HG02798 (cell line): ENCODE measurements at regions not wholly inside any gene's neighbourhood (a gene's known extent, or its start where the extent isn't known, plus 50 kb on each side); places are given as distances from the start of the nearest gene placed in this dataset.

Source experiments
- ATAC-seq: cut with Tn5 transposase; IDR thresholded peaks from one replicate; pipeline ENCODE4 v1.9.1; 2021; ENCODE audit warnings: mild to moderate bottlenecking; ENCODE audit not compliant: unreplicated experiment, poor library complexity

DNA sequence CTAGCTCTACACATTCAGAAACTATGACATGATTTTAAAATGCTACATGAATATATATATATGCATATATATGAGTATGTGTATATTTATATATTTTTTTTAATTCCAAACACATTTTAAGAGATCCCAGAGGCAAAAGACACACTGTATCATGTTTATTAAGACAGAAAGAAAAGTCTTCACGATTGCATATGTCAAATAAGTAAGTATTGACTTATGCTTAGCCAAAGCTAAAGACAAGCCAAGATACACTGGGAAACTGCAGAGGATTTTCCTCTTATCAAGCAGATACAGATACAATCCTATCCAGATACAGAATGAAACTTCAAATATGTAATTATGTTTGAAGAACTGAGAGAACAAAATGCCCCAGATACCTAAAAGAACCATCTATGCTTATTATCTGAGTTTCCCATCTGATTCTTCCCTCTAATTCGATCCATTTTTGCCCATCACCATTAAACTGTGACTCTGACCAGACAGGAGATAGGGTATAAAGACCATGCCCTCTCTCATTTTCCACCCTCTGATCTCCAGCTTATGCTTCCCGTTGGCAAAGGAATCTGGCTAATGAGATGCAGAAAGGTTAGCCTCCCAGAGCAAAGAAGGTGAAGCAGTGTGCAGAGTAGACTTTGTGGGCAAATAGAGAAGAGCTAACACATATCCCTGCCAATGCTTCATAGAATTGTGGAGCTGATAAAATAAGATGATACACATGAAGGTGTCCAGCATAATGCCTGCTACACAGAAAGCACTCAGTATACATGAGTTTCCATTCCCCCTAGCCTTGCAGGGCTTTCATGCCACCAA is 131.0 kb upstream of the TARS1 start:
- ATAC-seq = no peak

DNA sequence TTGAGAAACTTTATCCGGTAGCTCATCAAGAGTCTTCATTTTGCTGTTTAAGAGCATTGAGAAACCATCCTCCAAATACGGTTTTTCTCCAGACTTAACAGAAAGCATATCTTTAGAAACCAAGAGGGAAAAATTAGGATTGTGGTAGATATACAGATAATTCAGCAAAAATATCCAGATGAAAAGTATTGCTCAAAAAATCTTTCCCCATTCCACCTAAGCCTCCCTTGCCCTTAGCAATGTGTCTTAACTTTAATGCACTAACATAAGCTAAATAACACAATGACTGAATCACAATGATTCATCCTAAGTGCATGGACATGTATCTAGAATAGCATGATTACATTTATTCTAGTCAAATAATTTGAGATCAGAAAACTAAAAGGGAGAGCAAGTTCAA is 130.3 kb upstream of the TARS1 start:
- ATAC-seq = no peak

DNA sequence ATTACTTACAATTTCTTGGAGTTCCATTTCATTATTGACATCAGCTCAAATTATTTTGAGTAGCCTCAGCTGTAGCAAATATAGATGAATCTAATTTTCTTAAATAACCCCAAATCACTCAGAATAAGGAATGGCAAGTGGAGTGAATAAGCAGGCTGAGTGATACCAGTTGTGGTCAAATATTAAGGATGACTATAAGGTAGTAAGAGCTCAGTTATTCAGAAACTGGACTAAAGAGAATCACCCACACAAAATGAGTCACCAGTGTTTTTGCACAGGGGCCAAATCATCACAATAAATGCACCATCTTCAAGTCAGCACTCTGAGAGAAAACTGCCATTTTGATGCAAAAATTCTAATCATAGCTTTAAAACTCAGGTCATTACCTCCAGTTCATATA is 128.9 kb upstream of the TARS1 start:
- ATAC-seq = no peak

DNA sequence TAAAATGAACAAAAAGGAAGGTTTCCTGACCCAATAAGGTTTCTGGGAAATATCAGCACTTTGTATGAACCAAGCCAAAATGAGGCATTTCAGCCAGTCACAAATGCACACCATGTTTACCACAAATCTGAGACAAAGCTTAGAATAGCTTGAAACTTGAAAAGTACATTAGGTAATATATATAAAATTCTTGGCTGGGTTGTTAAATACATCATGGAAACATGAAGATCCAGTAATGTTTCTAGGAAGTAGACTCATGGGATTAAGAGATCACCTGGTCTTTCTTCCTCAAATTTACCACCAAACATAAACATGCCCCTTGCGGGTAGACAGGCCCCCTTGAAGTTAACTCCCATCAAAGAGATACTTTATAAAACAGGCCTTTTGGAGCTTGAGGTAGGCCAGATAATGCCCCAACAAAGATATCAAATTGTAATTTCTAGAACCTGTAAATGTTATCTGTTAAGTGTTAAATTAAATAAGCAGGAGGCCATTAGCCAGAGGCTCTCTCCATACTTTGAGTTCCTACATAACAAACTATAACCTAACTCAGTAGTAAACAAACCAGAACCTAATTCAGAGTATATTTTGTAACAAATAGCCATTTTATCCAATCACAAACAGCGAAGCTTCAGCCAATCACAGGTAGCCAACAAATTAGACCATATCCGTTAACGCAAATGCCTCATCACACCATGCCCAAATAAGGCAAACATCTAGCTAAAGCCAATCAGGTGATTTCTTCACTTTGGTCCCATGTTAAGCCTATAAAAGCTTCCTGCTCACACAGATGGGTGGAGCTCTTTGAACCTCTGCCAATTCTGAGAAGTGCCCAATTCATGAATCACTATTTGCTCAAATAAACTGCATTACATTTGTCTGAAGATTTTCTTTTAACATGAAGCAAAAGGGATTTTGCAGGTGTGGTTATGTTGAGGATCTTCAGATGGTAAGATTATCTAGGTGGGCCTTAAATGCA is 127.9 kb upstream of the TARS1 start:
- no peak for ATAC-seq

DNA sequence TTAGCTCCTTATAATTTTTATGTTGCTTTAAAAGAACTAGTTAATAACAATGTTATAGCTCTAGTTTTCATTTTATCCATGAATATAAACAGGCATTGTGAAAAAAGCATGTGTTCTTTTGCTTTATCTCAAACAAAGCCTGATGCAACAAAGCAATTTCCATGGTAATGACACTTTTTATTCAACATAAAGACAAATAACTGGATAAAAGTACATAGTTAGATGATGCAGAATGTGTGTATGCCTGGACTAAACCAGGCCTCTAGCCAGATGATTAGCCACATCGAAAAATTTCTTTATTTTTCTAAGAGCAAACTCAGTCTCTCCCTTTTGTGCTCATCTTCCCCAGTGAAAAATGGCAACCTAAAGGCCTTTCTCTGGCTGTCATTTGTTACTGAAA is 125.6 kb upstream of the TARS1 start:
- ATAC-seq = no peak

DNA sequence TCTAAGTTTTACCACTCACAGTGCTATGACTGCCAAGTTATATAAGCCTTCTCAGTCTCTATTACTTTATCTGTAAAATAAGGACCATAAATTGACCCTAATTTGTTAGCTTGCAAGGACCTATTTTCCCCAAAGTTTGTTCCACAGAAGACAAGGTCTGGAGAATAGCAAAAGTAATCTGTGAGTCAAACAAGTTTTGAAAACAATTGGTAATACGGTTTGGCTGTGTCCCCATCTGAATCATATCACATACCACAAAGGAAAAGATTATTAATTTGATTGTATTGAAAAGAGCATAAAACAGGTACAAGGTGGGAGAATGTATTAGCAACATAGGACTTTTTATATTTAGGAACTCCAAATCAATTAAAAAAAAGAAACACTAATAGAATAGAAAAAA is 124.0 kb upstream of the TARS1 start:
- no peak for ATAC-seq

DNA sequence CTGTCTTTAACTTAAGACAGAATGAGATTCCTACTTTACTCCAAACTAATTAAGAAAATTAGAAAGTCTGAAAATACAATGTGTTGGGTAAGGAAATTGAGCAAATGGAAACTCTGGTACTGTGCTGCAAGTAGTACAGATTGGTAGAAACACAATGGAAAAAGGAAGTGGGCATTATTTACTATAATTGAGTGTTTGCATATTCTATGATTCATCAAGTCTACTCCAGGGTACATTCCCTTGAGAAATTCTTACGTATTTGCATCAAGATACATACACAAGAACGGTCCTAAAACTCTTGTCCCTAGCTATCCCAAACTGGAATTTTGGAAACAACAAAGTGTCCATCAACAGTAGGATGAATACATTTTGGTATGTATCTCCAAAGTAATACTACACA is 123.5 kb upstream of the TARS1 start:
- ATAC-seq = no peak

DNA sequence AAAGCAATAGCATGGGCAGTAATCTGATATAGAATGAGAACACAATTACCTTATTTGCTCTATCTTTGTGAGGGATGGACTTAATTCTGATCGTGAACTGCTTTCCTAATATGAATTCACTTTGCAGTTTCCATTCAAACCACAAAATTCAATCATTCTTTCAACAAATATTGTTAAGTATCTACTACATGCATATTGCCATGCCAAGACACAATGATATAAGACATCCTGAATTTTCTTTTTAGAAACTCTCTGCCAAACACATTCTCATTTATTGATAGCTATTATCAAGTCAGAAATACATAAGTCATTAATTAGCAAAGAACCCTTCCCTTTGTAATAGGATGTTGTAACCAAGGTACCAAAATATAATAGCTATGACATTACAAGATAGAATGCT is 121.6 kb upstream of the TARS1 start:
- ATAC-seq = no peak

DNA sequence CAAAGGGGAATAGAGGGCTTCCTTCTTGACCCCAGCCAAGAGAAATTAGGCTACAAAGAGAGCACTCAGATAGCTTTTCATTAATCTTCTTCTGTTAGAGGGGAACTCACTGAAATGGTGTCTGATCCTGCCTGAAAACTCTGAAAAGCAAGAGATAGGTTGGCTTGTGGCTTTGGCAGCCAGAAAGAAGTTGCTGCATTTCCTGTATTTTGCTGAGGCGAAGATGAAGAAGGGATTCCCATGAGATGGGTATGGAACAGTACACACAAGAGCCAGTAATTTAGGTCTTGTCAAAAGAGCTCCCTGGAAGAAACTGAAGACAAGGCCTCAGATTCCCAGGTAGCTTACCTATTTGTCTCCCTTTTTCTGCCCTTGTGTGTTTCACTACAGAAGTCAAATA is 120.9 kb upstream of the TARS1 start:
- ATAC-seq = no peak

DNA sequence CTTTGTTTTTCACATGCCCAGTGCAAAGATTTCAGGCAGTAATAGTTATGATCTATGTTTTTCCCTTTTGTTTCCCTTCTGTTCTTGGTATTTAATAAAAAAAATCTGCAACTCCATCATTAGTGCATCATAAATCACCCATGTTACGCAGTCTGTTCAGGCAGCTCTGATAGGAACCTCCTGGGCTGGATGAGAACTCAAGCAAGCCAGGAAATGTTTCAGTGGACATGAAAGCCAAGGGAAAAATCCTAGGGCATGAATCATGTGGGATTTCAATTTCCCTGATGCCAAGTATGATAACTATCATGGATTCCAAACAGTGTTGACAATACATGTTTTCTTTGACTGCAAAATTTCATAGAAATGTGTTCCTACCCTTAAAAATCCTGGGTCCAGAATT is 119.7 kb upstream of the TARS1 start:
- no peak for ATAC-seq

DNA sequence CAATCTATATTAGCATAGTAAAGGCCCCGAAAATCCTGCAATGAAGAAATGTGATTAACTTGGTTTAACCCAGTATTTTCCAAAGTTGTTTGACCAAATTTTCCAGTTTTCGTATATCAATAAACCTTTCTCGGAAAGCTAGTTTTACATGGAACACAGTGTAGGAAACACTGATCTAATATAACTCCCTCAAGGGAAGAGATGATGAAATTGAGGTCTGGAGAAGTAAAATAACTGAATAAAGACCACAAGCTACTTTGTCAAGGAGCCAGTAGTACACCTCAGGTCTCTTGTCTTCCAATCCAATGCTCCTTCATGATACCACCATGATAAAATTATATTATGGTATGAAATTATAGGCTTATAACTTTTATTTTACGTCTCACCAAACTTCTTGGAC is 118.1 kb upstream of the TARS1 start:
- ATAC-seq = no peak

DNA sequence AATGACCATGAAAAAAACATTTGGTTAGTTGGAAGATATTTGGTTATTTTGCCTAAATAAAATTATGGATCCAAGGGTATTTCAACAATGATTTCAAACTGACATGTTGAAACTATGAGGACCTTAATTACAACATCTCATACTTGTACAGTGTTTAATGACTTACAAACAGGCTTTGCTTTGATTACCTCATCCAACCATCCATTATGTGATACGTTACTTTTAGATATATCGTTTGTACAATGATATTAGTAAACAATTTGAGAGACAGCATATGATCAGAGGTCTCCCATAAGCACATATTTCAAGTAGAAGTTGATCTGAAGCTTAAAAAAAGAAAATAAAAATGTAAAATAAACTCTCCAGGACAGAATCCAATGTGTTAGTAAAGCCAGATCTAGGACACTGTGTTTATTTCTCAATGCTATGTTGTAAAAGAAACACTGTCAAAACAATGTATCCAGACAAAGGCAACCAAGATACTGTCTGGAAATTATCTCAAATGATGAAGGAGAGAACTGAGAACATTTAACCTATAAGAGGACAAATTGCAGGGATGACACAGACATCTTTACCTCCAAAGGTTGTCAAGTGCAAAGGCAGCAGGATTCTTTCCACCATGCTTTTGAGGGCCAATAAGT is 116.0 kb upstream of the TARS1 start:
- no peak for ATAC-seq

DNA sequence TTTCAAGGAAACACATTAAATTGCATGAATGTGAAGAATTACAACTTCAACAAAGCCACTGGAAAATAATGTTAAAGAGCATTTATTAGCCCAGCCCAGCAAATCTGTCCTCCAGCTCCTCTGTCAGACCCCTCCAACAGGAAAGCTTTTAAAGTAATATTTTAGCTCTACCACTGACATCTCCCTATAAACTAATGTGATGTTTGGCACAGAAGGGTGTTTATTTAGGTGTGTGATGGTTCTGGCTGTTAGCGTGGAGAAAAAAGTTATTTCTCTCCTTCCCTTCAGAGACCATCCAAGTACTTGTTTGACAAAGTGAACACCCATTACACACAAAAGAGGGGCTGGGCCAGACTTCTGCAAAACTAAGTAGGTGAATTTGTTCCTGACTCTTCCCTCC is 111.9 kb upstream of the TARS1 start:
- ATAC-seq = no peak

DNA sequence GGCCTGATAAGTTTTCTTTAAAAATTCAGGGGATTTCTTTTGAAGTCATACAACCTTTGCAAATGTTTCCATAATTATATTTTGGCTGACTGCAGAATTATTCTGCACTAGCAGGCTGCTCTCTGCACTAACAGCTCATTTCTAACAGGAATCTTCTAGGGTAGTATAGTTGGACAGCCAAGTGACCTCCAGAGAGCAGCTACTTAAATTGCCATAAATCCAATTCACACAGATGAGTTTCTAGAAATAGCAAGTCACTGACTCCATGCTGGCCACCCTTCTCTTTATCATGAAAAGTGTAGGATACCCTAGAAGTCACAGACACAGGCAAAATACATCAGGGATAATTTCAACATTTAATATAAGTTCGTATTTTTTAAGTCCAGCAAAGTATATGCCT is 110.9 kb upstream of the TARS1 start:
- ATAC-seq = no peak

DNA sequence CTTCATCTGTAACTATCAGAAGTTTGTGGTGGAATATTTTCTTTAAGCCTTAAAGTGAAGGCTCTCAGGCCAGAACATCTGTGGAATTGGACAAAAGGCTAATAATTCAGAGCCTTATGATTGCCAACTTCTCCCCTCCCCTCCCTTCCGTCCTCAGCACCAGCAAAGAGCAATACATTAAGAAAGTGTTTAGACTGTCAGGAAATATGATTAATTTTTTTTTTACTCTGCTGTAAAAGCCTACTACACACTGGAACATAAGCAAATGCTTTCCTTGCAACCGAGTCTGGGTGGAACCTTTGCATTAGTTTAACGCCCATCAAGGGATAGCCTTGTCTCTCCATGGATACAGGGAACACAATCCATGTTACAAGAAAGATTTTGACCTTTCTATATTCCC is 110.3 kb upstream of the TARS1 start:
- ATAC-seq = no peak

DNA sequence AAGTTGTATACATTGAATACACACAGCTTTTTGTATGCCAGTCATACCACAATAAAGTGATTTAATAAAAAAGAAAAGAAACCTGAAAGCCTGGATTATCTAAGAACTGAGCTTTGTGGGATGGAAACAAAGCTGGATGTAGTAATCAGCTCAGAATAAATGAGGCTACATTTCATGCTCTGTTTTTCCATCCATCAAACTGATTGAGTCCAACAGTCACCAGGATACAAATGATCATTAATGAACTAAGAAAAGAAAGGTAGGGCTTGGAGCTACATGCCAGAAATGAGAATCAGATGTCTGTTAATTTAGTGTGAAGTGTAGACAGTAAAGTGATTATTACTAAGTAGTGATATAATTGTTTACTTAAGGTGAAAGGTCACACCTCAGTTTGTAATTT is 109.8 kb upstream of the TARS1 start:
- no peak for ATAC-seq

DNA sequence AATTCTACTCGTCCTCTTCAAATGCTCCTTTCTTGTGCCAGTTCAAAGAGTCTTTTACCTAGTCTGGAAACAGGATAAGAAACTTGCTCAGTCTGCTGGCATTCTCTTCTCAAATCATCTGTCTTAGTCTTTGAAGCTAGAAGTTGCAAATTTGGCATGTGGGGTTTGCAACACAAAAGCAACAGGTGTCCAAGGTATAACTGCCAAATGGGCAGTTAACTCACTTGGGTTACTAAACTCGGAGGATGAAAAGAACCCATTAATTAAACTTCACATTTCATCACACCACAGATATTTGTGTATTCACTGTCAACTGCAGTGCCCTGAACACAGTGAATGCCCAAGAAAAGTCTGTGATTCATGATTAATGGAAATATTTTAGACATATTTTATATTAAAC is 108.0 kb upstream of the TARS1 start:
- ATAC-seq = no peak

DNA sequence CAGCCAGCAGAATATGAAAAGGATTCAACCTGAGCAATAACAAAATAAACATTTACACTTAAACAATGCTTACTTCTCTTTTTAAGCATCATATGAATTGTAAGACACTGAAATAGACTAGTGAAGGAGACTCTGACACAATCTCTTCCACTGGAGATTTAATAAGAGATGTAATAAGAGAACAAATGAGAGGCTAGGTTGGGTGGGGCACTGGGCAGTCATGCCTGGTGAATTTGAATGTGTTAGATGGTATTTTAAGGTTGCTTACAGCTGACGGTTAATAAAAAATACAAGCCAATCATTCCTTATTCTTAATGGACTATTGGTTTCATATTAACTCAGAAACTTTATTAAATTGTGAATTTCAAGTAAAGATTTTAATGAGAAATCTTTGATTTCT is 105.9 kb upstream of the TARS1 start:
- ATAC-seq = no peak

DNA sequence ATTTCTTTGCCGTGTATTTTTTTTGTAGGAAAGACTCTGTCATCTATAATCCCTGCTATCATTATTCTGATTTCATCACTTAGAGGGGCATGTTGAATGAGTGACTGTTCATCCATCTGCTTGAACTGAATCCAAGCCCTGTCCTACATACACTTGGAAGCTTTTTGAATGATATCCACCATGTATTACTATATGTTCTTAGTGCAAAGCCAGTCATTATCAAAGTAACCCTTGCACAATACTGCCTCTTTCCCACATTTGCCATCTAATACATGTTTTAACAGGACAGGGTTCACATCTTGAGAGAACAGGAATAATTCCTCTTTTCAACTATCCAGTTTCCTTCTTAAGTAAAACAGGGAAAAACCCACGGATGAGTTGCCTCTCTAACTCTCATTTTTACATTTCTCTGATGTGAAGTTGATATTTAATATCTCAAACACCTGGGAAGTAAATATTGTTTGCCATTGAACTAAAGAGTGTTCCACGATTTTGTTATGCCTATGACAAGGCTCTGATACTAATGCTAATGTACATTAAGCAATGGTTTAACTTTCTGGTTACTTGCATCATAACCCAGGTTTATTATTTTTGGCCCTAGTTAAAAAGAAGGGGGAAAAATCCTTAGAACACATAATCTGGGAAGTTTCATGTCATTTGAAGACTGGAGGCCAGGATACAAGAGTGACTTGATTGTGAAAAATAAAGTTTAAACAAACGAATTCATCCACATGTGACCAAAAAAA is 103.7 kb upstream of the TARS1 start:
- ATAC-seq = no peak

DNA sequence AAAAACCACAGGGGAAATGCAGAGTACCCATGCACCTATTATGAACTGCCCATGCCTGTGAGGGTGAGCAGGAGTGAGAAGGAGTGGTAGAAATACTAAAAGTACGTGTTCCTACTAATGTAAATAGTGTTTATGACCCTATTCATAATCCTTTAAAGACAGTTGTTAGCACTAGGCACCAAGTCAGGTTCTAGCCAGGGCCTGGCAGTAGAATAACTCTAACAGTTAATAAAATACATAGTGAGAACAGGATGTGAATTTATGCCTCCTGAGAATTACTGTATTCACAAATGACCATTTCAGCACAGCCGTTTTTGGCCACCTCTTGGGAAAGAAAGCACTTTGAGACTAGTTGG is 103.2 kb upstream of the TARS1 start:
- ATAC-seq = no peak
